ENCODE measurements at regions not wholly inside any gene's neighbourhood (a gene's known extent, or its start where the extent isn't known, plus 50 kb on each side); places are given as distances from the start of the nearest gene placed in this dataset.
"Not testable (repeated sequence)": the region's sequence is repeated elsewhere in the genome, so short reads cannot be mapped to it uniquely, and the experiment has no call there.

DNA sequence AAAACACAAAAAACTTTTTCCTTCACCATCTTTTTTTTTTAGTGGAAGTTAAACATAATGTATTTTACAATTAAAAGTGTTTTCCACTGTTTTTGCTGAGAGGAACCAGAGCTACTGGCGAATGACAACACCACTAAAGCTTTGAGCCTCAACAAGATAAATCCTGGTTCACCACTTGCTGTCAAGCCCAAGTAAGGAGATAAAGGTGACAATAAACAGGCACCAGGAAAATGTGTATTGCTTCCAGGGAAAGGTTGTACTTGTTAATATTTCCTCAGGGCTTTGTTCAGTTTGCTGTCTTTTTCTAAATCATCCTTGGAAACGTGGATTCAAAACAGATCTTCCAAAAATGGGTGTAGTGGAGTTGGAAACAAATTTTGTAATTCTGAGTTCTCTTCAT, 109.9 kb upstream of the ANKRD30A start (continued):
- TF ChIP-seq, protein P1, sequence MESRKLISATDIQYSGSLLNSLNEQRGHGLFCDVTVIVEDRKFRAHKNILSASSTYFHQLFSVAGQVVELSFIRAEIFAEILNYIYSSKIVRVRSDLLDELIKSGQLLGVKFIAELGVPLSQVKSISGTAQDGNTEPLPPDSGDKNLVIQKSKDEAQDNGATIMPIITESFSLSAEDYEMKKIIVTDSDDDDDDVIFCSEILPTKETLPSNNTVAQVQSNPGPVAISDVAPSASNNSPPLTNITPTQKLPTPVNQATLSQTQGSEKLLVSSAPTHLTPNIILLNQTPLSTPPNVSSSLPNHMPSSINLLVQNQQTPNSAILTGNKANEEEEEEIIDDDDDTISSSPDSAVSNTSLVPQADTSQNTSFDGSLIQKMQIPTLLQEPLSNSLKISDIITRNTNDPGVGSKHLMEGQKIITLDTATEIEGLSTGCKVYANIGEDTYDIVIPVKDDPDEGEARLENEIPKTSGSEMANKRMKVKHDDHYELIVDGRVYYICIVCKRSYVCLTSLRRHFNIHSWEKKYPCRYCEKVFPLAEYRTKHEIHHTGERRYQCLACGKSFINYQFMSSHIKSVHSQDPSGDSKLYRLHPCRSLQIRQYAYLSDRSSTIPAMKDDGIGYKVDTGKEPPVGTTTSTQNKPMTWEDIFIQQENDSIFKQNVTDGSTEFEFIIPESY (IDR thresholded peaks at IDR 0.05) = no peak
- TF ChIP-seq FOS (IDR thresholded peaks at IDR 0.05; ENCODE audit: borderline replicate concordance, extremely low read depth, insufficient read length) (no peak), KDM1A (IDR thresholded peaks at IDR 0.05; ENCODE audit: borderline replicate concordance) (no peak), ZNF274 (IDR thresholded peaks at IDR 0.05; ENCODE audit: insufficient read depth, insufficient read length) (no peak), EZH2 (IDR thresholded peaks at IDR 0.05; ENCODE audit: borderline replicate concordance, control insufficient read depth, low read depth, low read length) (no peak), SMAD5 (IDR thresholded peaks at IDR 0.05; ENCODE audit: low read depth) (no peak)
- TF ChIP-seq, protein P2, sequence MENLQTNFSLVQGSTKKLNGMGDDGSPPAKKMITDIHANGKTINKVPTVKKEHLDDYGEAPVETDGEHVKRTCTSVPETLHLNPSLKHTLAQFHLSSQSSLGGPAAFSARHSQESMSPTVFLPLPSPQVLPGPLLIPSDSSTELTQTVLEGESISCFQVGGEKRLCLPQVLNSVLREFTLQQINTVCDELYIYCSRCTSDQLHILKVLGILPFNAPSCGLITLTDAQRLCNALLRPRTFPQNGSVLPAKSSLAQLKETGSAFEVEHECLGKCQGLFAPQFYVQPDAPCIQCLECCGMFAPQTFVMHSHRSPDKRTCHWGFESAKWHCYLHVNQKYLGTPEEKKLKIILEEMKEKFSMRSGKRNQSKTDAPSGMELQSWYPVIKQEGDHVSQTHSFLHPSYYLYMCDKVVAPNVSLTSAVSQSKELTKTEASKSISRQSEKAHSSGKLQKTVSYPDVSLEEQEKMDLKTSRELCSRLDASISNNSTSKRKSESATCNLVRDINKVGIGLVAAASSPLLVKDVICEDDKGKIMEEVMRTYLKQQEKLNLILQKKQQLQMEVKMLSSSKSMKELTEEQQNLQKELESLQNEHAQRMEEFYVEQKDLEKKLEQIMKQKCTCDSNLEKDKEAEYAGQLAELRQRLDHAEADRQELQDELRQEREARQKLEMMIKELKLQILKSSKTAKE (IDR thresholded peaks at IDR 0.05; ENCODE audit: low read depth, poor library complexity, severe bottlenecking) = no peak

DNA sequence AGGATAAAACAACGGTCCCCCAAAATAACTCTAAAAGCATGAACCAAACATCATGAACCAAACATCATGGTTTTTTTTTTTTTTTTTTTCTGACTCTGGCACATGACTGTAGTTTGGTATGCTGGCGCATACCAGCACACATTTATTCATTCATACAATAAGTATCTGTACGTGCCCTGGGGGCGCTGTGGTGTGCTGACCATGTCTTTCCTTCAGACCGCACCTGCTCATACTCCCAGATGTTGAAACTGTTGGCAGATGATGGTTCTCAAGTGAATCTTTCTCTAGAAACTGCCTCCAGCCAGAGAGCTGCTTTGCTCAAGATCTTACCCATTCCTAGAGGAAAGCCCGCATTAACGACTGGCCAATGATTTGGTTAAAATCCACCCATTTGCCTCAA, 114.7 kb upstream of the ANKRD30A start:
- ChIA-PET CTCF (no interaction called here), SMC1A (ENCODE audit: uncharacterized antibody, unreplicated experiment) (no interaction called here), RAD21 (ENCODE audit: unreplicated experiment) (no interaction called here), POLR2A (no interaction called here)
- Histone ChIP-seq H3K4me1 (ENCODE audit: control insufficient read depth, insufficient read depth, low read length) (no peaks in the 10 kb centered on the region), H3K9me3 (replicated peaks; ENCODE audit: control insufficient read depth, insufficient read depth, low read length) (no peaks in the 10 kb centered on the region), H3K4me2 (ENCODE audit: control insufficient read depth, insufficient read depth) (no peak overlapping the region), H3K4me3 (no peak overlapping the region), H3K27me3 (replicated peaks in 1 of 2; ENCODE audit: control insufficient read depth in 2 of 2, insufficient read depth in 2 of 2, low read length in 1 of 2) (no peaks in the 10 kb centered on the region), H2AFZ (ENCODE audit: control insufficient read depth, low read depth, low read length) (no peak overlapping the region), H4K20me1 (ENCODE audit: control insufficient read depth, insufficient read depth) (no peaks in the 10 kb centered on the region), H3K9ac (ENCODE audit: control insufficient read depth, insufficient read depth, low read length) (no peak overlapping the region), H3K36me3 (ENCODE audit: control insufficient read depth in 2 of 2, insufficient read depth in 2 of 2, low read length in 1 of 2) (no peaks in the 10 kb centered on the region), H3K79me2 (ENCODE audit: control insufficient read depth, insufficient read depth, low read length) (no peaks in the 10 kb centered on the region), H3K27ac (ENCODE audit: control insufficient read depth, insufficient read depth) (no peak overlapping the region)
- 61% methylated on average over 7 of the region's 7 CpGs for WGBS (ENCODE audit: insufficient coverage, insufficient replicate concordance, low lambda C conversion rate, missing lambda C conversion rate)
- in situ Hi-C loops (cut with MboI) = no loop called here
- ATAC-seq = no peak
- TF ChIP-seq KAT2A (conservative IDR thresholded peaks at IDR 0.05; ENCODE audit: control insufficient read depth, low read depth, low read length) (no peak), PAX5 (IDR thresholded peaks at IDR 0.05; ENCODE audit: borderline replicate concordance, low read depth, low read length) (no peak), ZNF217 (IDR thresholded peaks at IDR 0.05) (no peak)
- BruUV-seq (replicated peaks) = no TSS peak
- DNase-seq (ENCODE audit: low read depth, low spot score) = no peak
- intact Hi-C loops (cut with micrococcal nuclease; ENCODE audit: unreplicated experiment) = no loop called here
- FAIRE-seq = no peak

DNA sequence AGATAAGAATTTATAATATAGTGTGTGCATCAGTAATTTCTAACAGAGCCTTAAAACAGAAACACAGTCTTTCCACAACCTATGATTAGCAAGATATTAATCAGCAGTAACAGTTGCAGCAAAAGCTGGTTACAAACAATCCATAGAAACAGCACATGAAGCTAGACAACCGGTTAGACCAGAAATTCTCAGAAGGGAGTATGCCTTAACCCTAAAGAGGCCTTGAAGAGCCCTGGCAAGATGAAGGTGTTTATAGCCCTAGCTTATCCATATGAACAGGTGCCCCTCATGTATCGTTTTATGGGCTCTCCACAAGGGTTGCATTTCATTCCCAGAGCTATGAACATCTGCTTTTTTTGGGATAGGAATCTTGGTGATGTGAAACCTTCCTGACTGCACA, 117.1 kb upstream of the ANKRD30A start:
- 4% methylated on average over 2 of the region's 2 CpGs for WGBS (ENCODE audit: insufficient coverage, insufficient replicate concordance, low lambda C conversion rate, missing lambda C conversion rate)
- H3K27me3 ChIP-seq (replicated peaks in 1 of 2; ENCODE audit: control insufficient read depth in 2 of 2, insufficient read depth in 2 of 2, low read length in 1 of 2); in situ Hi-C loops (cut with MboI); DNase-seq (ENCODE audit: low read depth, low spot score); H4K20me1 ChIP-seq (ENCODE audit: control insufficient read depth, insufficient read depth); H3K27ac ChIP-seq (ENCODE audit: control insufficient read depth, insufficient read depth); RAD21 ChIA-PET (ENCODE audit: unreplicated experiment); H3K9ac ChIP-seq (ENCODE audit: control insufficient read depth, insufficient read depth, low read length); H3K79me2 ChIP-seq (ENCODE audit: control insufficient read depth, insufficient read depth, low read length); H3K4me1 ChIP-seq (ENCODE audit: control insufficient read depth, insufficient read depth, low read length); FAIRE-seq; POLR2A ChIA-PET; H3K4me3 ChIP-seq; ATAC-seq; H3K36me3 ChIP-seq (ENCODE audit: control insufficient read depth in 2 of 2, insufficient read depth in 2 of 2, low read length in 1 of 2); intact Hi-C loops (cut with micrococcal nuclease; ENCODE audit: unreplicated experiment); BruUV-seq (replicated peaks); H2AFZ ChIP-seq (ENCODE audit: control insufficient read depth, low read depth, low read length); H3K4me2 ChIP-seq (ENCODE audit: control insufficient read depth, insufficient read depth); H3K9me3 ChIP-seq (replicated peaks; ENCODE audit: control insufficient read depth, insufficient read depth, low read length); CTCF ChIA-PET: not testable (repeated sequence)
- SMC1A ChIA-PET (ENCODE audit: uncharacterized antibody, unreplicated experiment) = interaction anchor here (0.6 kb wide), 1 partner anchor 9 kb away, joined by 3 read pairs; no protein-coding TSS in a partner anchor
